ENCODE measurements at regions not wholly inside any gene's neighbourhood (a gene's known extent, or its start where the extent isn't known, plus 50 kb on each side); places are given as distances from the start of the nearest gene placed in this dataset.

DNA sequence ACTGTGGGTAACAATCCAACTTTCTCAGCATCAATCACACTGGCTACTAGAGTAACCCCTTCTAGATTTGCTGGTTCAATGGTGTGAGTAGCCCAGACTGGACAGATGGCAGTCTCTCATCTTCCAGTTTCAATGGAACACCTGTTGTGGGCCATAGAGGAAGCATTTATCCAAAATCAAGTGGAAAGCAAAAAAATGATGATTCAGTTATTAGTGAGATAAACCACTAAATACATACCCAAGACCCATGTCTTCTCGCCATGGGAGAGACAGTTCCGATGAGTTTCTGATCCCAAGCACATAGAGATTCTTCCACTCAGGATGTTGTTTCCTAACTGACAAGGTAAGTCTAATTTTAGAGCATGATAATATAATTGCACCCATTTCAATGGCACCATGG lies 194.0 kb downstream of the IRS1 start:
- TF ChIP-seq CTCF (IDR thresholded peaks at IDR 0.05): no peak
- no peak for TF ChIP-seq POLR2A (IDR thresholded peaks at IDR 0.05)
